ENCODE measurements at regions not wholly inside any gene's neighbourhood (a gene's known extent, or its start where the extent isn't known, plus 50 kb on each side); places are given as distances from the start of the nearest gene placed in this dataset.

DNA sequence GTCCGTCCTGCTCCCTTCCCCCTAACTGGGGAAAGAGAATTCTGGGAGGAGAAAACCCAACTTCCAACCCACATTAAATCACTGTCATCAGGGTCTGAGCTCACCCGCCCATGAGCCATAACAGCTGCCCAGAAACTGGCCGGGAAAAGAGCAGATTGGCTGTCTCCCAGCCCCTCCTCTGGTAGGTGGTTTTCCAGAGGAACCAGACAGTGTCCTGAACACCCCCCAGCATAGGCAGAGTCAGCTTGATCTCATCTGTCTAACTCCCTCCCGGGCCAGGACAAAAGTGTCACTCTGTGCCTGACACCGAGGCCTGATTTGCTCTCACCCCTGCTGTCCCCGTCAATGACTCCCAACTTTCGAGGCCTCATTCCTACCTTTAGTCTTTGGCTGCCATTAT lies 197.0 kb downstream of the AXIN2 start:
- no peak for DNase-seq (ENCODE audit: low spot score)

GRCh38 chr17:65362826-65363225 lies 198.6 kb downstream of the AXIN2 start:
- DNase-seq (ENCODE audit: low spot score) = no peak

DNA sequence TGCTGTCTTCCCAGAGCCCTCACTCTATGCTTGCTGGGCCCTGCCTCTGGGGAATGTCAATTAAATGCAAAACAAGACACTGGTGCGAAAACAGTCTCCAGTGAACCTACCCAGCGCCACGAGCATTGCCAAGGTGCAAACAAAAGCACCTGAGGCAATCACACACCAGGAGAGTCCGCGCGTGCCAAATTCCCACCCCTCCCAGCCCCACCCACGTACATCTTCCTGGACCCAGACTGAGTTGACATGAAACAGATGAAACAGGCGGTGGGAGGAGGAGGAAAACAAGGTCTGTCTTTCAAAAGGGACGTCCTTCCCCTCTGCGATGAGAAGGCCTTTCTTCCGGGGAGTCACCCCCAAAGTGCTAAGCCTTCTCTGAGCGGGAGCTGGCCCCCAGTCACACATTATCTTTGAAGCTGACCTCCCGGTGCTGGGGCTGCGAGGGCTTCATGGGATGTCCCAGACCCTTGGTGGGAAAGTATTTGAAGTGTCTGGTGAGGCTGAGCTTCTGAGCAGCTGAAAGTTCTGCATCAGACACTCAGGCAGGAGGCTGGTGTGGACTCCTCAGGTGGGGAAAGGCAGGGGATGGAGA lies 200.4 kb downstream of the AXIN2 start:
- DNase-seq (ENCODE audit: low spot score) = no peak

- DNase-seq (ENCODE audit: low spot score) = no peak
Measured at GRCh38 chr17:65359016-65359415, 202.4 kb downstream of the AXIN2 start.

DNA sequence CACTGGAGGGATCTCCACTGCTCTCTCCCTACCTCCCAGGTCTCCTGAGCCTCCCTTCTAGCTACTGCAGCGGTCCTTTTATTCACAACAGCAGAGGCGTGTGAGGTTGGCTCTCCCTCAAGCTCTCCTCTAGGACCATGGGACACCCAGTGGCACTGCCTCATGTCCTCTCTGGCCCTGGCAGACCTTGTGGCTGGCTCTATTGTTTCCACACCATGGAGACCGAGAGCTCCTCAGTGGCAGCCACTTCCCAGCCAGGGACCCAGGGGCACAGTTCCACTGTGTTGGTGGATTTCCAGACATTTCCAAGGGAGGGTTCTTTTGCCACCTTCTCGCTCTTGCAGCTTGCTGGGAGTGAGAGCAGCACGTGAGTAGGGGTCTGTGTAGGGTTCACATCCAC lies 204.9 kb downstream of the AXIN2 start:
- DNase-seq (ENCODE audit: low spot score) = no peak

DNA sequence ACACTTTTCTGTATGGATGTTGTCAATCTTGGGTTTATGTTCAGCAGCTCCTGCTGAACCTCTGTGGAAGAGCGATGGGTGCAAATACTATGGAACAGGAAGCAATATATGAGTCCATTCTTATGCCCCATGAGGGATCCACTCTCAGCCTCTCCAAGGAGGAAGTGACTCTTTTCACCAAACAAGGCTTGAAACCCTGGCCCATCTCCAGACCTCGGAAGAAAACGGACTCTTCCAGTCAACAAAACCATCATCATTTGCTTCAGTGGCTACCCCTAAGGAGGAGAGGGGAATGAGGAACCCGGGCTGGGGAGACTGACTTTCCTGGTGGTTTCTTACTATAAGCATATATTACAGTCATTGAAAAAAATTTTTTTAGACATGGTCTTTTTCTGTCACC lies 206.2 kb downstream of the AXIN2 start:
- DNase-seq (ENCODE audit: low spot score) = no peak

DNA sequence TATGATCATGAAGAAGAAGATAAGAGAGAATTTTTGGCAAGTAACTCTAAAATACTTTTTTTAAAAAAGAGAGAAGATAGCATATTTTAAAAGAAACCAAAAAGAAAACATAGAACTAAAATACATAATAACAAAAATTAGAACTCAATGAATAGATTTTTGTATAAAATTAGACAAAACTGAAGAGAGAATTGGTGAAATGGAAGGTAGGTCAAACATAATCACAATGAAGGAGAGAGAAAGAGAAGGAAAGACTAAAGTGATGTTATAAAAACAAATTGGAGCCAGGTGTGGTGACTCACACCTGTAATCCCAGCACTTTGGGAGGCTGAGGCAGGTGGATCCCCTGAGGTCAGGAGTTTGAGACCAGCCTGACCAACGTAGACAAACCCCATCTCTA lies 211.5 kb downstream of the AXIN2 start:
- DNase-seq (ENCODE audit: low spot score) = no peak

DNA sequence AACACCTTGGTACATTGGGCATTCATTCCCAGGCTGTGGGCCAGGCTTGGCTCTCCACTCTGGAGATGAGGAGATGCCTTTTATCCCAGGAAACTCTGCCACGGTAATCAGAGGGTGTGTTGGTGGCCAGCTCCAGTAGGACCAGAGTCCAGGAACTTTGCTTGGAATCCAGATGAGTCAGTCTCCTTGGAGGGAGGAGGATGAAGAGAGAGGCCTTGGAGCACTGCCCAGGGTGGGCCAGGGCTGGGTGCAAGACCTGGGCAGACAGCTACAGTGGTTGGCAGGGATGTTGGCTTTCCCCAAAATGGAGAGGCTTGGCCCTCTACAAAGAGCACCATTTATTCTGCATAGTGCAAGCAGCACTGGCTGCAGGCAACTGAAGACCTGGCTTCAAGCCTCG lies 209.0 kb downstream of the RGS9 start:
- DNase-seq (ENCODE audit: low spot score) = no peak

- no peak for DNase-seq (ENCODE audit: low spot score)
Measured at GRCh38 chr17:65345261-65346005, 208.3 kb downstream of the RGS9 start.

GRCh38 chr17:65340401-65340800 lies 203.2 kb downstream of the RGS9 start:
- DNase-seq (ENCODE audit: low spot score) = no peak

GRCh38 chr17:65334406-65334805 lies 197.2 kb downstream of the RGS9 start:
- no peak for DNase-seq (ENCODE audit: low spot score)

DNA sequence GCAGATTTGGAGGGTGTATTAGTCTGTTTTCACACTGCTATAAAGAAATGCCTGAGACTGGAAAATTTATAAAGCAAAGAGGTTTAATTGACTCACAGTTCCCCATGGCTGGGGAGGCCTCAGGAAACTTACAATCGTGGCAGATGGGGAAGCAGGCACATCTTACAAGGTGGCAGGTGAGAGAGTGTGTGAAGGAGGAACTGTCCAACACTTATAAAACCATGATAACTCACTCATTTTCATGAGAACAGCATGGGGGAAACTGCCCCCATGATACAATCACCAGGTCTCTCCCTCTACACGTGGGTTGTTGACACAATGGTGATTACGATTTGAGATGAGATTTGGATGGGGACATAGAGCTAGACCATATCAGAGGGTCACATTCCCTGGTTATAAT lies 195.6 kb downstream of the RGS9 start:
- DNase-seq (ENCODE audit: low spot score) = no peak

DNA sequence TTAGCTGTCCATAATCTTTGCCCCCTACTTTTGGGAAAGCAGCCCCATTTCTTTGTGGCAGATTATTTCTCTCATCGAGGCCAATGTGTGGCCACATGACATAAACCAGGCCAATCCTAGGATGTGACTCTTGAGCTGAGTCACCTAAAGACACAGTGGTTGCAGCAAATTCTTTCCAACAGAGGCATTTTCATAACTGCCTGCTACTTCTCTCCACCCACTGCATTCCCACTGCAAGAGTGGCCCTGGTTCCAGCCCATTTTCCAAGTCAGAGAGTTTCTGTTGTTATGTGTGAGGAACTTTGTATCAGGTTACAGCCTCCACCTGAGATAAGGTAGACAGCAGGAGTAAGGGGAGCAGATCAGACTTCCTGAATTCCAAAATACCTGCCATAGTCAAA lies 195.2 kb downstream of the RGS9 start:
- DNase-seq (ENCODE audit: low spot score) = no peak

DNA sequence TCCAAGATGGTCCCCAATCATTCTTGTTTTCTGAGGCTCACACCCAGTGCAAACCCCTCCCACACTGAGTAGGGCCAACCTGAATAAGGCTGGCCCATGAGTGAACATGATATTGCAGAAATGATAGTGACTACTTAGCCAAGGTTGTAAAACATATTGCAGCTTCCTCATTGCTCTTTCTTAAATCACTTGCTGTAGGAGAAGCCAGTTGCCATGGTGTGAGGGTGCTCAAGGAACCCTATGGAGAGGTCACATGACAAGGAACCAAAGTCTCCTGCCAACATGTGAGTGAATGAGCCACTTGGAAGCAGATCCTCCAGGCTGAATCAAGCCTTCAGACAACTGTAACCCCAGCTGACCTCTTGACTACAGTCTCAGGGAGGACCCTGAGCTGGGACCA lies 191.4 kb downstream of the RGS9 start:
- no peak for DNase-seq (ENCODE audit: low spot score)

DNA sequence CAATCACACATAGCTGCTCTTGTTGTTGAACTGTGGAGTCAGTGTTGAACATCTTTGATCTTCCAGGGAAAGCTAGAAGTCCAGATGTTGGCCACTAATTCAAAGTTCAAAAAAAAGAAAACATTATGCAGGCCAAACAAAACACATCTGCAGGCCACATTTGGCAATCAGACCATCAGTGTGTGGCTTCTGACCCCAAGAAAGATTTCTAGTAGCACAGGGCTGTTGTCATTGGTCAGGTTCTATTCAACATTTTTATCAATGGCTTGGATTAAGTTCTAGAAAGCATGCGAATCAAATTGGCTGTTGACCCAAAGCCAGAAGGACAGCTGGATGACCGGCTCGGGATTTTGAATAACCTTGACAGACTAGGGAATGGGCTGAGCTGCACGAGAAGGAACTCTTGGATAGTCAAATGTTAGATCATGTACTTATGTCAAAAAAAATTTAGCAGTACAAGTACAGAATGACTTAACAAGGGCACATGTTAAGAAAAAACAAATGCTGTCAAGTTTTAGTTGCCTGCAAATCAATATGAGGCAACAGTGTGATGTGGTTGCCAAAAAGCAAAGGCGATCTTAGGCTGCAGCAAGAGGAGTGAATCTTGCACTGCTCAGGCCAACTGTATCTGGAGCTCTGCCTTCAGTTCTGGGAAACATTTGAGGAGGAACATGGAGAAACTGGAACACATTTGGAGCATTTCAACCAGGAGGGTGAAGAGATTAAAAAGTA lies 187.6 kb downstream of the RGS9 start:
- no peak for DNase-seq (ENCODE audit: low spot score)

GRCh38 chr17:65323049-65323448 lies 185.9 kb downstream of the RGS9 start:
- no peak for DNase-seq (ENCODE audit: low spot score)

DNA sequence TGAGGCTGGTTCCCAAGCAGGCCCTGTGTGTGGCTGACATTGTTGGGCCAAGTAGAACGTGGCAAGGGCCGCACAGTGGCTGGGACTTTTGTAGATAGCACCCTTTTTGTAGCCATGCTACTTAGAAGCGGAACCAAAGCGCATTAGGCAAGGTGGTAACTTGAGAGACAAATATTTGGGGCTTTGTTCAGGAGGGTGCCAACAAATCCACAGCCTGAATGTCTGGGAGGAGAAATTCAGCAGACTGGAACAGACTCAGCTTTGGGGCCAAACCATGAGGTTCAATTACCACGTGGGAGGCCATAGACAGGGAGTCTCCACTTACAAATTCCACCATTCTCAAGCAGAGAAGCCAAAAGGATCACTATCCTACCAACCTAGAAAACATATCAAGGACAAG lies 183.7 kb downstream of the RGS9 start:
- no peak for DNase-seq (ENCODE audit: low spot score)

- DNase-seq (ENCODE audit: low spot score) = no peak
Measured at GRCh38 chr17:65314212-65314611, 177.0 kb downstream of the RGS9 start.

DNA sequence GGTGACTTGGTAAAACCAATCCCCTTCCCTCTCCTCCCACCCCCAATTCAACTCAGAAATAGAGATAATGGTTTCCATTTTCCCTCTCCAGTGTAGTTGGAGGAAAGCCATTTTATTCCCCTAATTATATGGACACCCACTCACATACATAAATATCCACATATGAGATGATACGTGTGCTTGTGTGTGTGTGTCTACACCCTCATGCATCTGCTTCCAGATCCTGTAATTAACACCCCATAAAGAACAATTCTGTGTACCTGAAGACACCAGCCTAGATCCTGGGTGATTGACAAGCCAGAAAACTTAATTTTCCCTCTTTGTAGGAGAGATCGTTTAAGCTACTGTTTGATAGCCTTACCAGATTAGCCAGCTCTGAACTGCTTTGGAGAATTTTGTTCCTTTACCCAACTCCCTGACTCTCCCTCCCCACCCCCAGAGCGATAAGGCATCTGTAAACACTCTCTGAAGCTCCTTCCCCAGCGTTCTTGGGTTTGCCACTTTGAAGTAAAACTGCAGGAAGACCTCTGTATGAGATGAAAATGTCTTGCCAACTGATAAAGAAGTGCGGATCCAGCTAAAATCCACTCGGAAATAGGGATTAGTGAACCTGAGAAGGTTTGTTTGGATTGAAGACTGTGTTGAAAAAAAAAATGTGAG lies 175.7 kb downstream of the RGS9 start:
- no peak for DNase-seq (ENCODE audit: low spot score)

GRCh38 chr17:65311261-65311660 lies 174.1 kb downstream of the RGS9 start:
- no peak for DNase-seq (ENCODE audit: low spot score)

DNA sequence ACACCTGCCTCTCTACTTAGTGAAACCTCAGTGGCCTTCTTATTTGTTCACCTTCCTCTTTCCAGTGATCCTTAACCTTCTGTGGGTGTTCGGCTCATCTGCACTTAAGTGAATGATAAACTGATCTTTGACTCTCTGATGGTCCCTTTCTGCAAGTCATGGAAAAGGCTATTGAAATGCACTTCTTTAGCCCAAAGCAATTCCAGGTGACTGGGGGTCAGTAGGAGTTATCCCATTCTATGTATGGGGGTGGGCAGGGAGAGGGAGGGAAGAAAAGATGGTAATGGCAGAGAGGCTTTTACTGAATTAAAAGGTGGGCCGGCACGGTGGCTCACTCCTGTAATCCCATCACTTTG lies 170.8 kb downstream of the RGS9 start:
- DNase-seq (ENCODE audit: low spot score) = no peak

GRCh38 chr17:65307081-65307960 lies 170.2 kb downstream of the RGS9 start:
- no peak for DNase-seq (ENCODE audit: low spot score)

Measured in hematopoietic multipotent progenitor cell treated with erythropoietin and hydrocortisone succinate and interleukin-3 and kit ligand, for 15 days (in vitro differentiated cells).